Tibial nerve (tissue), 4 donors: ENCODE measurements at regions not wholly inside any gene's neighbourhood (a gene's known extent, or its start where the extent isn't known, plus 50 kb on each side); places are given as distances from the start of the nearest gene placed in this dataset.

Source experiments
- DNase-seq, 2 donors: peaks; one replicate each; pipeline ENCODE4 v3.0.0-alpha.2; 2019; ENCODE audit warnings: low spot score in 2 of 2
- H3K27ac ChIP-seq, 4 donors: fragments of 200-600 bp; sonication (generic) in 3 of 4; one replicate each; pipeline ENCODE4 v1.5.1; 2017 to 2019; ENCODE audit warnings: mild to moderate bottlenecking in 1 of 4
- H3K27me3 ChIP-seq, 2 donors: fragments of 200-600 bp; sonication (generic) in 1 of 2; one replicate each; pipeline versions ENCODE4 v1.5.1 to v1.6.0; 2017 to 2019
- H3K36me3 ChIP-seq, 3 donors: fragments of 200-600 bp; sonication (generic); one replicate each; pipeline ENCODE4 v1.5.1; 2018 to 2019
- H3K4me1 ChIP-seq, 4 donors: fragments of 200-600 bp; sonication (generic) in 3 of 4; one replicate each; pipeline ENCODE4 v1.5.1; 2017 to 2019
- H3K4me3 ChIP-seq, 4 donors: fragments of 200-600 bp; sonication (generic) in 3 of 4; one replicate each; pipeline ENCODE4 v1.5.1; 2017 to 2019; ENCODE audit warnings: mild to moderate bottlenecking in 1 of 4, moderate library complexity in 1 of 4
- H3K9me3 ChIP-seq, 4 donors: fragments of 200-600 bp; sonication (generic) in 3 of 4; one replicate each; pipeline ENCODE4 v1.5.1; 2017 to 2019
- EP300 ChIP-seq, 2 donors: sonication (generic); formaldehyde crosslinking; IDR thresholded peaks; one replicate each; pipeline ENCODE4 v1.6.1; 2017; ENCODE audit warnings: antibody characterized with exemption in 2 of 2, mild to moderate bottlenecking in 1 of 2
- POLR2A ChIP-seq, 2 donors: fragments of 450-650 bp; IDR thresholded peaks; one replicate each; pipeline ENCODE4 v1.6.1; 2017; ENCODE audit warnings: antibody characterized with exemption in 2 of 2, mild to moderate bottlenecking in 2 of 2, moderate library complexity in 2 of 2
- WGBS, 2 donors: methylation state at CpG; one replicate each; pipeline ENCODE4 v1.1.5; 2018; 5-methylcytosine and 5-hydroxymethylcytosine counted together
- TF ChIP-seq, protein P1 (sequence below), 5 experiments: fragments of 200-600 bp in 3 of 5; fragments of 450-650 bp in 2 of 5; sonication (generic) in 3 of 5; IDR thresholded peaks; one replicate each; pipeline ENCODE4 v1.5.1; 2016 to 2019; ENCODE audit warnings: antibody characterized with exemption in 5 of 5, mild to moderate bottlenecking in 3 of 5, moderate library complexity in 2 of 5

GRCh38 chr11:79918846-79919245 lies 478.0 kb upstream of the TENM4 start:
- no peak for TF ChIP-seq EP300 (IDR thresholded peaks at IDR 0.05)
- TF ChIP-seq, protein P1, sequence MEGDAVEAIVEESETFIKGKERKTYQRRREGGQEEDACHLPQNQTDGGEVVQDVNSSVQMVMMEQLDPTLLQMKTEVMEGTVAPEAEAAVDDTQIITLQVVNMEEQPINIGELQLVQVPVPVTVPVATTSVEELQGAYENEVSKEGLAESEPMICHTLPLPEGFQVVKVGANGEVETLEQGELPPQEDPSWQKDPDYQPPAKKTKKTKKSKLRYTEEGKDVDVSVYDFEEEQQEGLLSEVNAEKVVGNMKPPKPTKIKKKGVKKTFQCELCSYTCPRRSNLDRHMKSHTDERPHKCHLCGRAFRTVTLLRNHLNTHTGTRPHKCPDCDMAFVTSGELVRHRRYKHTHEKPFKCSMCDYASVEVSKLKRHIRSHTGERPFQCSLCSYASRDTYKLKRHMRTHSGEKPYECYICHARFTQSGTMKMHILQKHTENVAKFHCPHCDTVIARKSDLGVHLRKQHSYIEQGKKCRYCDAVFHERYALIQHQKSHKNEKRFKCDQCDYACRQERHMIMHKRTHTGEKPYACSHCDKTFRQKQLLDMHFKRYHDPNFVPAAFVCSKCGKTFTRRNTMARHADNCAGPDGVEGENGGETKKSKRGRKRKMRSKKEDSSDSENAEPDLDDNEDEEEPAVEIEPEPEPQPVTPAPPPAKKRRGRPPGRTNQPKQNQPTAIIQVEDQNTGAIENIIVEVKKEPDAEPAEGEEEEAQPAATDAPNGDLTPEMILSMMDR (IDR thresholded peaks at IDR 0.05): no peak
- TF ChIP-seq POLR2A (IDR thresholded peaks at IDR 0.05): no peak
- Histone ChIP-seq H3K27me3 (no peaks in the 10 kb centered on the region), H3K9me3 (no peaks in the 10 kb centered on the region), H3K36me3 (no peaks in the 10 kb centered on the region), H3K4me3 (no peak overlapping the region), H3K27ac (no peak overlapping the region), H3K4me1 (no peaks in the 10 kb centered on the region)
- 71 to 81% methylated on average over 1 of the region's 1 CpG for WGBS, 2 donors
- no peak for DNase-seq

- no peaks in the 10 kb centered on the region for H3K36me3 ChIP-seq
- WGBS, 2 donors: 90 to 91% methylated on average over 8 of the region's 8 CpGs
These were observed 465.3 kb upstream of the TENM4 start for GRCh38 chr11:79906164-79906563.

GRCh38 chr11:79902493-79902892 lies 461.7 kb upstream of the TENM4 start:
- Histone ChIP-seq H3K4me3 (no peak overlapping the region), H3K9me3 (no peaks in the 10 kb centered on the region), H3K4me1 (no peaks in the 10 kb centered on the region), H3K27me3 (no peaks in the 10 kb centered on the region), H3K27ac (no peak overlapping the region), H3K36me3 (no peaks in the 10 kb centered on the region)
- WGBS, 2 donors: 87 to 91% methylated on average over 2 of the region's 2 CpGs
- no peak for DNase-seq
- TF ChIP-seq, protein P1 (IDR thresholded peaks at IDR 0.05): no peak
- TF ChIP-seq EP300 (IDR thresholded peaks at IDR 0.05) (no peak), POLR2A (IDR thresholded peaks at IDR 0.05) (no peak)

More at GRCh38 chr11:79906164-79906563, 465.3 kb upstream of the TENM4 start:
- H3K4me1 ChIP-seq: no peaks in the 10 kb centered on the region
- no peak for TF ChIP-seq POLR2A (IDR thresholded peaks at IDR 0.05)
- no peak for TF ChIP-seq EP300 (IDR thresholded peaks at IDR 0.05)
- TF ChIP-seq, protein P1 (IDR thresholded peaks at IDR 0.05): no peak
- DNase-seq: no peak
- peaks cover 0 to 6% (median 0%) of the 10 kb centered on the region in 4 donors for H3K9me3 ChIP-seq
- no peak overlapping the region for H3K4me3 ChIP-seq
- H3K27me3 ChIP-seq: no peaks in the 10 kb centered on the region
- no peak overlapping the region for H3K27ac ChIP-seq

DNA sequence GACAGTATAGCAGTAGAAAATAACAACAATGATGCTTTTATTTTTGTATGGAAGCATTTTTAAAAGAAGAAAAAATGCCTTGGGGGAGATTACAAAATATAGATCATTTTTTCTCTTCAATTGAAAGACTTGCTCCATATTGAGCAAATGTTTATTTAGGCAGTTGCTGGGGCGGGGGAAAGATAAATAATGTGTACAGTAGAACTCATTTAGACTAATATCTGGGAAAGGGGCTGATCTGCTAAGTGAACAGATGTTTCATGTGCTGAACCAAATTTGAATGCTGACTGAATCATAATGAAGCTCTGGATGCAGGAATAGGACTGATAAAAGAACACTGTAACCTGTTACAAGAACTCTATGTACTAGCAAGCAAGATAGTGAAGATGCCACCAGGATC lies 457.1 kb upstream of the TENM4 start:
- Histone ChIP-seq H3K36me3 (no peaks in the 10 kb centered on the region), H3K27me3 (no peaks in the 10 kb centered on the region), H3K4me1 (no peaks in the 10 kb centered on the region), H3K4me3 (no peak overlapping the region), H3K27ac (no peak overlapping the region), H3K9me3 (no peaks in the 10 kb centered on the region)
- TF ChIP-seq POLR2A (IDR thresholded peaks at IDR 0.05) (no peak), EP300 (IDR thresholded peaks at IDR 0.05) (no peak)
- TF ChIP-seq, protein P1 (IDR thresholded peaks at IDR 0.05): no peak
- 40 to 55% methylated on average over 1 of the region's 1 CpG for WGBS, 2 donors
- no peak for DNase-seq

DNA sequence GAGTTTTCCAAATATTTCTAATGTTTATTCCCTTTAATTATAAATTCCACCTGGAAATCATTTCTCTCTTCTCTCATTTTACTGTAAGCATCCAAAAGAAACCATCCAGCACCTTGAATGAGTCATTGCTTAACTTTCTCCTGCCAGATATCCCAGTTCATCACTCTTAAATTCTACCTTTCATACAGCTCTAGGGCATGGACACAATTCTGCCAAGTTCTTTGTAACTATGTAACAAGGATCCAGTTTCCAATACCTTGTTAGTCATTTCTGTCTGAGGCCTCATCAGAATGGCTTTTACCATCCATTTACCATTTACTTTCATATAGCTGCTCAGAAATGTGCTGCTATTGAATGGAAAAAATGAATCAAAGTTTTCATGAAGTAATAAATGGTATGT lies 455.4 kb upstream of the TENM4 start:
- Histone ChIP-seq H3K27ac (no peak overlapping the region), H3K4me3 (no peak overlapping the region), H3K9me3 (no peaks in the 10 kb centered on the region), H3K27me3 (no peaks in the 10 kb centered on the region), H3K4me1 (no peaks in the 10 kb centered on the region), H3K36me3 (no peaks in the 10 kb centered on the region)
- no peak for DNase-seq
- TF ChIP-seq POLR2A (IDR thresholded peaks at IDR 0.05) (no peak), EP300 (IDR thresholded peaks at IDR 0.05) (no peak)
- TF ChIP-seq, protein P1 (IDR thresholded peaks at IDR 0.05): no peak
